T-helper 2 cell (primary cell): ENCODE measurements at regions not wholly inside any gene's neighbourhood (a gene's known extent, or its start where the extent isn't known, plus 50 kb on each side); places are given as distances from the start of the nearest gene placed in this dataset.

Experiments
- DNase-seq, 5 experiments: peaks; one replicate each; pipeline versions ENCODE4 v3.0.0 to v3.0.0-alpha.2; 2012 to 2022

- DNase-seq, result no peak
Observed at GRCh38 chr5:82387001-82387818, 109.1 kb upstream of the RPS23 start.

- no peak for DNase-seq
Observed at GRCh38 chr5:82386576-82386975, 108.4 kb upstream of the RPS23 start.

GRCh38 chr5:82384034-82384750, 106.0 kb upstream of the RPS23 start:
- no peak for DNase-seq

GRCh38 chr5:82381591-82381990, 103.4 kb upstream of the RPS23 start:
- DNase-seq, result no peak

GRCh38 chr5:82376307-82376706, 98.2 kb upstream of the RPS23 start:
- no peak for DNase-seq

GRCh38 chr5:82375488-82376244, 97.5 kb upstream of the RPS23 start:
- DNase-seq, result no peak

GRCh38 chr5:82374637-82375036, 96.5 kb upstream of the RPS23 start:
- peak in 1 of 5 experiments; percentile 22 for DNase-seq

GRCh38 chr5:82367930-82368329, 89.8 kb upstream of the RPS23 start:
- DNase-seq, result no peak

GRCh38 chr5:82365744-82366228, 87.6 kb upstream of the RPS23 start:
- DNase-seq, result peak in 1 of 5 experiments; percentile 8

GRCh38 chr5:82365026-82365425, 86.9 kb upstream of the RPS23 start:
- DNase-seq, result no peak

- DNase-seq, result no peak
Observed at GRCh38 chr5:82364497-82364896, 86.3 kb upstream of the RPS23 start.

- DNase-seq, result no peak
Observed at GRCh38 chr5:82363524-82363923, 85.4 kb upstream of the RPS23 start.

GRCh38 chr5:82362636-82363035, 84.5 kb upstream of the RPS23 start:
- DNase-seq, result no peak

- DNase-seq, result no peak
Observed at GRCh38 chr5:82360022-82360421, 81.9 kb upstream of the RPS23 start.

- no peak for DNase-seq
Observed at GRCh38 chr5:82359272-82359671, 81.1 kb upstream of the RPS23 start.

GRCh38 chr5:82358457-82358856, 80.3 kb upstream of the RPS23 start:
- no peak for DNase-seq

GRCh38 chr5:82356808-82357671, 78.9 kb upstream of the RPS23 start:
- DNase-seq, result peak; percentile 16 to 88 (median 64)

GRCh38 chr5:82356021-82356420, 77.9 kb upstream of the RPS23 start:
- DNase-seq, result no peak

- DNase-seq, result no peak
Observed at GRCh38 chr5:82355496-82355895, 77.3 kb upstream of the RPS23 start.

- no peak for DNase-seq
Observed at GRCh38 chr5:82355053-82355452, 76.9 kb upstream of the RPS23 start.

- no peak for DNase-seq
Observed at GRCh38 chr5:82354543-82354942, 76.4 kb upstream of the RPS23 start.

- DNase-seq, result no peak
Observed at GRCh38 chr5:82353522-82353921, 75.4 kb upstream of the RPS23 start.
